Uterus (tissue), 3 donors: ENCODE measurements at regions not wholly inside any gene's neighbourhood (a gene's known extent, or its start where the extent isn't known, plus 50 kb on each side); places are given as distances from the start of the nearest gene placed in this dataset.
"Not testable (repeated sequence)": the region's sequence is repeated elsewhere in the genome, so short reads cannot be mapped to it uniquely, and the experiment has no call there.

Experiments
- DNase-seq, 2 donors: peaks; one replicate each; pipeline ENCODE4 v3.0.0-alpha.2; 2019 to 2020
- H3K27ac ChIP-seq, 2 donors: fragments of 200-600 bp; sonication (generic); 1 replicate in 1 of 2; 2 replicates in 1 of 2; pipeline ENCODE4 v1.5.1; 2016 to 2018
- H3K27me3 ChIP-seq, 2 donors: fragments of 200-600 bp; sonication (generic); one replicate each; pipeline ENCODE4 v1.5.1; 2018 to 2019; ENCODE audit warnings: control low read depth in 1 of 2
- H3K36me3 ChIP-seq, 2 donors: fragments of 200-600 bp; sonication (generic); one replicate each; pipeline ENCODE4 v1.5.1; 2019; ENCODE audit warnings: control low read depth in 1 of 2
- H3K4me1 ChIP-seq, 2 donors: fragments of 200-600 bp; sonication (generic); one replicate each; pipeline ENCODE4 v1.5.1; 2018 to 2019; ENCODE audit warnings: control low read depth in 1 of 2
- H3K4me3 ChIP-seq, 2 donors: fragments of 200-600 bp; sonication (generic); 1 replicate in 1 of 2; 2 replicates in 1 of 2; pipeline ENCODE4 v1.5.1; 2018 to 2019; ENCODE audit warnings: mild to moderate bottlenecking in 1 of 2
- H3K9me3 ChIP-seq, 2 donors: fragments of 200-600 bp; sonication (generic); one replicate each; pipeline ENCODE4 v1.5.1; 2019; ENCODE audit warnings: control low read depth in 1 of 2
- intact Hi-C: fragments of 100-400 bp; cut with DNase I; formaldehyde crosslinking; loops from one replicate; pipeline ENCODE4 v1.15.1; 2023; ENCODE audit warnings: low total_unique reads
- donor health status: DM: yes; HTN: yes; CAD: no.

DNA sequence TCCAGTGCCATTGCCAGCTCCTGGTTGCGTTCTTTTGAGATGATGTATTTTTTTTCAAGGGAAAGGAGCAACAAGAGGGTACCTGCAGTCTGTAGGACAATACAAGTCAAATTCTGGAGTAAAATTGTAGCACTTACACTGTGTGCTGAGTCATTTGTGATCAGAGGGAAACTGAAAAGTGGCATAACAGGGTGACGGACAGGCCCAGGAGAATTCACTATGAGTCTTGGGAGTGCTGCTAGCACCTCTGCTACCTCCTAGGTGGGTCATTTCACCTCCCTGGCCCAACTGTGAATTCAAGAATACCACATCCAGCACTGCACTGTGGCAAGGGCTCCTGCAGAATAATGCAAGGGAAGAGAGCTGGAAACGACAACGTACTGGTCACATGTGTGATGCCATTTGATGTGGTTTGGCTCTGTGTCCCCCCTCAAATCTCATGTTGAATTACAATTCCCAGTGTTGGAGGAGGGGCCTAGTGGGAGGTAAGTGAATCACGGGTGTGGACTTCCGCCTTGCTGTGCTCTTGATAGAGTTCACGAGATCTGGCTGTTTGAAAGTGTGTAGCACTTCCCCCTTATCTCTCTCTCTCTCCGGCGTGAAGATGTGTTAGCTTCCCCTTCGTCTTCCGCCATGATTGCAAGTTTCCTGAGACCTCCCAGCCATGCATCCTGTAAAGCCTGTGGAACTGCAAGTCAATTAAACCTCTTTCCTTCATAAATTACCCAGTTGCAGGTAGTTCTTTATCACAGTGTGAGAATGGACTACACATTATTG lies 261.0 kb downstream of the BCL2L11 start:
- H3K4me1 ChIP-seq, H3K27ac ChIP-seq, DNase-seq, H3K9me3 ChIP-seq, H3K36me3 ChIP-seq, intact Hi-C loops, H3K4me3 ChIP-seq, H3K27me3 ChIP-seq: not testable (repeated sequence)

GRCh38 chr2:111382507-111382906 lies 261.8 kb downstream of the BCL2L11 start:
- H3K4me3 ChIP-seq, intact Hi-C loops, H3K4me1 ChIP-seq, H3K36me3 ChIP-seq, H3K27ac ChIP-seq, H3K27me3 ChIP-seq, H3K9me3 ChIP-seq, DNase-seq: not testable (repeated sequence)

DNA sequence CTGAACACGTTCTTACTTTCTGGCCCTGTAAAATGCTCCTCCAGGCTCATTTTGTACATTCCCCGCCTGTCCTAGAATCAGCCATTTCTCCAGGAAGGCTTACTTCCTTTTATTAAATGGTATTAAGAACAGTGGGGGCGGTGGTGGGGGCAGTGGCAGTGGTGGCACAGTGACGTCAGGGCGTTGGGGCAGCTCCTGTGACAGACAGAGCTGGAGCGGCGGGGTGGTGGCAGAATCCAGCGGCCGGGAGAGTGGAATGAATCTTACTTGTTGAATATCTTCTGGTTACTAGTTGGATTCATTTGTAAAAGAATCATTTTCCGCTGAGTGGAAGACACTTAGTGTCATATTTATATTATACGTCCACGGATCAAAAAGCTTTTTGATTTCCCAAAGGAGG lies 262.6 kb downstream of the BCL2L11 start:
- intact Hi-C loops, H3K27me3 ChIP-seq, DNase-seq, H3K9me3 ChIP-seq, H3K4me1 ChIP-seq, H3K27ac ChIP-seq, H3K36me3 ChIP-seq, H3K4me3 ChIP-seq: not testable (repeated sequence)

DNA sequence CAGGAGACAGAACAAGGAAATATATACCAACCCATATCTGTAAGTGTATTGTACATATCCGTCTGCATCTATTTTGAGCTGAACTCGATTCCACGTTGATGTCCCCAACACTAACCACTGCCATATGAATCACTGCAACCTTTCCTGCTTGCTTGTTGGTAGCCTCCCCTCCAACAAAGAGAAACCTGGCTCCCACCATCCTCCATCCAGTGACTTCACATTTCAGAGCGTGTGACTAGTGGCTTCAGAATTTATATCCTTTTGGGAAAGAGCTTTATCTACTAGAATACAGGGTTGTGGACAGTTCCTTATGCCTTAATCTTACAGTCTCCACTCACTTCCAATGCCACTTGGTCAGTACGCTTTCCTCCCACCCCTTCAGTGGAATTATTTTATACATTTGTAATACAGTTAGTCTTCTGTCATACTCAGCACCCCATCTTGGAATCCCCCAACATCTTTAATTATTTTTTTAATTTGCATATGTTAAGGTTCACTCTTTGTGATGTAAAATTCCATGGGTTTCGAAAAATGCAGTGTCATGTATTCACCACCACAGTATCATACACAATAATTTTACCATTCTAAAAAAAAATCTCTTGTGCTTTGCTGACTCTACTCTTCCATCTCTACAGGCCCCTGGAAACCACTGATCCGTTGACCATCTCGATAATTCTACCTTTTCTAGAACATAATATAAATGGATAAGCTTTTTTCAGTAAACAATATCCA lies 264.7 kb downstream of the BCL2L11 start:
- H3K9me3 ChIP-seq, H3K27me3 ChIP-seq, H3K27ac ChIP-seq, H3K4me3 ChIP-seq, H3K4me1 ChIP-seq, H3K36me3 ChIP-seq, intact Hi-C loops, DNase-seq: not testable (repeated sequence)

- intact Hi-C loops, H3K4me1 ChIP-seq, H3K27ac ChIP-seq, DNase-seq, H3K36me3 ChIP-seq, H3K9me3 ChIP-seq, H3K27me3 ChIP-seq, H3K4me3 ChIP-seq: not testable (repeated sequence)
These were observed 269.9 kb downstream of the BCL2L11 start for GRCh38 chr2:111390605-111391004.

- H3K4me3 ChIP-seq, H3K36me3 ChIP-seq, H3K4me1 ChIP-seq, H3K27me3 ChIP-seq, intact Hi-C loops, H3K9me3 ChIP-seq, H3K27ac ChIP-seq: not testable (repeated sequence)
- peak; percentile 61 to 74 for DNase-seq
These were observed 274.8 kb downstream of the BCL2L11 start for GRCh38 chr2:111395350-111396128.

DNA sequence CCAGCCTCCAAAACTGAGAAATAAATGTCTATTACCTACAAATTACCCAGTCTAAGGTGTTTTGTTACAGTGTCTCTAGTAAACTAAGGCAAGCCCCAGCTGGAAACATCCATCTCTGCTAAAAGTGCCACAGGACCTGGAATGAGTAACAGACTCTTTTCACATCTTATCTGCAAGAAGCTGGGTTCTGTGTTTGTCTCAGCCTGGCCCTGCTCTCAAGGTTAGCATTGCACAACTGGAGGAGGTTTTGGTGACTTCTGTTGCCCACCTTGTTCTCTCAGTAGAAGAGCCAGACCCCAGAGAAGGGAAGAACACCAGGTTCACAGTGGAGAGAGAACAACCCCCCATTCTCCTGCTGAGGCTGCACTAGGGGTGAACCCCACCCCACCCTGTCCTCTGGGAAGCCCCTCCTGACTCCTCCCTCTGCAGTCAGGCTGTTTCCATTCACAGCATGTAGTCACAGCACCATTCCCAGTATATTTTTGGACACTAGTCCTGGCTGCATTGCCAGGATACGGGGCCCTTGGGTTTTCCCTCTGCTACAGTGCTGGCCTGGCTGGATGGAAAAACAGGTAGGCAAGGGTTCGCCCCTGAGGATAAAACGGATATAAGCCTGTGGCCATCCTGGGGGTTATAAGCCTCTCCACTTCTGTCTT lies 280.0 kb downstream of the BCL2L11 start:
- DNase-seq, H3K27ac ChIP-seq, H3K4me1 ChIP-seq, H3K27me3 ChIP-seq, H3K4me3 ChIP-seq, H3K36me3 ChIP-seq, H3K9me3 ChIP-seq, intact Hi-C loops: not testable (repeated sequence)

DNA sequence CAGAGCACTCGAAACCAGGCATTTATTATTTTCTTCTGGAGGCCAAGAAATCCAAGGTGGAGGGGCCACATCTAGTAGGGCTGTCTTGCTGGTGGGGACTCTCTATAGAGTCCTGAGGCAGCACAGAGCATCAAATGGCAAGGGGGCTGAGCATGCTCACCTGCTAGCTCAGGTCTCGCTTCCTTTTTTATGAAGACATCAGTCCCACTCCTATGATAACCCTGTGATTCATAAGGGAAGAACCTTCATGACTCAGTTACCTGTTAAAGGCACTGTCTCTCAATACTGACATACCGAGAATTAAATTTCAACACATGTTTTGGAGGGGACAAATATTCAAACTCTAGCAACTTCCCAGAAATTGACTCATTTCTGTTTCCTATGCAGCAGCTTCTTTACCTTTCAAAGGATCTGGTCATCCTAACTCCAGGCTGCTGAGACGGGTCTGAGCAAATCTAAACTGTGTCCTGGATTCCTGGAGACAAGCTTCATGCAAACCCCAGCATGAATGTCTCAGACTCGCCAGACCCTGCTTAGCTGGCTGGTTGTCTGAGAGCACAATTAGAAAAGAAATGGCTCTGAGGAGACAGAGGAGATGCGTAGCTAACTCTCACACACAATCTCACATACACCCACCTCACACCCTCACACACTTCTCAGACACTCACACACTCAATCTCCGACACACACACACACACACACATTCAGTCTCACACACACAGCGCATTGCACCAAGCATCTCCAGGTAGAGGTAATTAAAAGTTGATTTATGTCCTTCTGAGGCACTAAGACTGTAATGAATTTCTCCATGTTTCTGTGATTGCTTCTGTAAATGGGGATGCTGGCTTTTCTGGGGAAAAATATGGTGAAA lies 280.8 kb downstream of the BCL2L11 start:
- DNase-seq, H3K9me3 ChIP-seq, intact Hi-C loops, H3K27ac ChIP-seq, H3K4me1 ChIP-seq, H3K27me3 ChIP-seq, H3K36me3 ChIP-seq, H3K4me3 ChIP-seq: not testable (repeated sequence)

DNA sequence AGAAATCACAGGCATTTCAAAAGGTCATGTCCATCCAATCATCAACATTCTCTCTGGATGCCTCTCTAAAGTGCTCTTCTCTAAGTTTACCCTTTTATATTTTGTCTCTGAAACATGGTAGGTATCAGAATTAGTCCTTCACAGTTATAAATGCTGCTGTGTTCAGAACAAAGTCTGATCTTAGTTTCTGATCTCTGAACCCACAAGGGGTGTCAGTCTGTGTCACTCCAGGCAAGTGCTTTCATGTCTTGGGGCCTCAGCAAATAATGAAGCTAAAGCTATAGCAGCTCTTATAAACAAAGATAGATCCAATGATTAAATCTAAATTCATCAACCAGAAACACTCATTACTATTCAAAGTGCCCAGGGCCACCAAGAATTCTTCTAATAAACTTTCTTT lies 281.7 kb downstream of the BCL2L11 start:
- intact Hi-C loops, H3K36me3 ChIP-seq, H3K9me3 ChIP-seq, DNase-seq, H3K4me1 ChIP-seq, H3K27me3 ChIP-seq, H3K27ac ChIP-seq, H3K4me3 ChIP-seq: not testable (repeated sequence)

GRCh38 chr2:111403287-111403686 lies 282.6 kb downstream of the BCL2L11 start:
- H3K27me3 ChIP-seq, H3K4me3 ChIP-seq, intact Hi-C loops, DNase-seq, H3K36me3 ChIP-seq, H3K9me3 ChIP-seq, H3K27ac ChIP-seq, H3K4me1 ChIP-seq: not testable (repeated sequence)

DNA sequence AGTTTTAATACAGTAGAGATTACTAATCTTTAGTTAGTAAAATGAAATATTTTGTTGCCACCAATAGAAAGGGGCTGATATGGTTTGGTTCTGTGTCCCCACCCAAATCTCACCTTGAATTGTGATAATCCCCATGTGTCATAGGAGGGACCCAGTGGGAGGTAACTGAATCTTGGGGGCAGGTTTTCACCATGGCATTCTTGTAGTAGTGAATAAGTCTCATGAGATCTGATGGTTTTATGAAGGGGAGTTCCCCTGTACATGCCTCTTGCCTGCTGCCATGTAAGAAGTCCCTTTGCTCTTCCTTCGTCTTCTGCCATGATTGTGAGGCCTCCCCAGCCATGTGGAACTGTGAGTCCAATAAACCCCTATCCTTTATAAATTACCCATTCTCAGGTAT lies 285.9 kb downstream of the BCL2L11 start:
- H3K36me3 ChIP-seq, DNase-seq, H3K27ac ChIP-seq, H3K4me3 ChIP-seq, H3K9me3 ChIP-seq, H3K27me3 ChIP-seq, intact Hi-C loops, H3K4me1 ChIP-seq: not testable (repeated sequence)

DNA sequence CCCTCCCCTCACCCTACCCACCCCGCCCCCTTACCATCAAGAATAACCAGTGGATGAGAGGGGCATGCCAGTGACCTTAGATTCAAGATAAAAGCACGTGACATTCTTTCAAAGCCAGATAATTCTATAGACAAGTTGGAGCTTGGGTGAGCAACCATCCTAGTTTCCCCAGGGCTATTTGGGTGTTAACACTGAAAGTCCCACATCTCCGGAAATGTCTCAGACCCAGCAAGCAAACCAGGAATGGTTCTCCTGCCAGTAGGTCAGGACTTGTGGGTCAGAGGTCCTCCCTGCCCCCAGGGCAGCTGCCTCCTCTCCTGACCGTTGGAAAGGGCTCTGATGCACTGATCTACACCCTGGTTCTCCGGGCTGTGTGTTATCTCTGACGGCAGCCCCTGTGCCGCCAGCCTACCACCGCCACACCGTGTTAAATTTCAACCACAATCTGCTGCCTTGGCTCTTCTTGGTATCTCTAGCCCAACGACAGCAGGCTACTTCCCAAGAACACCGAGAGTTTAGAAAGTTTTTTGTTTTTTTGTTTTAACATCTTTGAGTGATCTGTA lies 287.0 kb downstream of the BCL2L11 start:
- H3K36me3 ChIP-seq, H3K4me3 ChIP-seq, DNase-seq, H3K27me3 ChIP-seq, H3K27ac ChIP-seq, H3K4me1 ChIP-seq, intact Hi-C loops, H3K9me3 ChIP-seq: not testable (repeated sequence)
